Loucy (cell line): ENCODE measurements at regions not wholly inside any gene's neighbourhood (a gene's known extent, or its start where the extent isn't known, plus 50 kb on each side); places are given as distances from the start of the nearest gene placed in this dataset.

ENCODE experiments used
- H2AFZ ChIP-seq: fragments of 200-600 bp; sonication (generic); 2 replicates; pipeline ENCODE4 v1.6.0; 2016; ENCODE audit warnings: antibody characterized with exemption, mild to moderate bottlenecking, low read length, moderate library complexity
- H3F3A ChIP-seq: fragments of 200-600 bp; 2 replicates; pipeline ENCODE4 v1.6.0; 2016; ENCODE audit warnings: antibody characterized with exemption, low read depth, mild to moderate bottlenecking
- H3K27me3 ChIP-seq: fragments of 200-600 bp; sonication (generic); 2 replicates; pipeline ENCODE4 v1.6.1; 2014; ENCODE audit warnings: low read length, mild to moderate bottlenecking; ENCODE audit not compliant: insufficient read depth, poor library complexity, severe bottlenecking
- H3K36me3 ChIP-seq: fragments of 200-600 bp; sonication (generic); 2 replicates; pipeline ENCODE4 v1.6.1; 2016; ENCODE audit warnings: low read length; ENCODE audit not compliant: insufficient read depth
- H3K4me1 ChIP-seq: fragments of 200-600 bp; sonication (generic); 2 replicates; pipeline ENCODE4 v1.5.1; 2014; ENCODE audit warnings: low read length, mild to moderate bottlenecking; ENCODE audit not compliant: insufficient read depth, poor library complexity, severe bottlenecking
- H3K4me2 ChIP-seq: fragments of 200-600 bp; sonication (generic); 2 replicates; pipeline ENCODE4 v1.6.0; 2014; ENCODE audit warnings: antibody characterized with exemption, low read length, low read depth, mild to moderate bottlenecking; ENCODE audit not compliant: poor library complexity, severe bottlenecking
- H3K4me3 ChIP-seq: fragments of 200-600 bp; sonication (generic); 2 replicates; pipeline ENCODE4 v1.5.1; 2014; ENCODE audit warnings: low read length, mild to moderate bottlenecking, mixed read lengths; ENCODE audit not compliant: poor library complexity, severe bottlenecking
- H3K79me2 ChIP-seq: fragments of 200-600 bp; sonication (generic); 2 replicates; pipeline ENCODE4 v1.6.1; 2014; ENCODE audit warnings: low read length; ENCODE audit not compliant: insufficient read depth
- H3K9ac ChIP-seq: fragments of 200-600 bp; sonication (generic); 2 replicates; pipeline ENCODE4 v1.6.0; 2014; ENCODE audit warnings: mild to moderate bottlenecking, low read depth, low read length, moderate library complexity; ENCODE audit not compliant: poor library complexity, severe bottlenecking
- H3K9me2 ChIP-seq: fragments of 200-600 bp; sonication (generic); replicated peaks from 2 replicates; pipeline ENCODE4 v1.6.1; 2016; ENCODE audit warnings: low read depth, low read length, mixed read lengths
- H3K9me3 ChIP-seq: fragments of 200-600 bp; sonication (generic); 2 replicates; pipeline ENCODE4 v1.6.1; 2014; ENCODE audit warnings: mild to moderate bottlenecking, antibody characterized with exemption, low read length, low read depth; ENCODE audit not compliant: insufficient read depth
- H4K20me1 ChIP-seq: fragments of 200-600 bp; sonication (generic); 2 replicates; pipeline ENCODE4 v1.6.0; 2014; ENCODE audit warnings: antibody characterized with exemption, low read length, mild to moderate bottlenecking; ENCODE audit not compliant: insufficient read depth, poor library complexity, severe bottlenecking
- EZH2phosphoT487 ChIP-seq: fragments of 200-600 bp; IDR thresholded peaks from 2 replicates; pipeline ENCODE4 v1.6.1; 2018; ENCODE audit warnings: antibody characterized with exemption, mild to moderate bottlenecking, moderate library complexity, borderline replicate concordance
- TF ChIP-seq, protein P1 (sequence below): fragments of 200-600 bp; sonication (generic); conservative IDR thresholded peaks from 2 replicates; pipeline ENCODE4 v1.5.1; 2014; ENCODE audit warnings: mild to moderate bottlenecking, antibody characterized with exemption, low read length

DNA sequence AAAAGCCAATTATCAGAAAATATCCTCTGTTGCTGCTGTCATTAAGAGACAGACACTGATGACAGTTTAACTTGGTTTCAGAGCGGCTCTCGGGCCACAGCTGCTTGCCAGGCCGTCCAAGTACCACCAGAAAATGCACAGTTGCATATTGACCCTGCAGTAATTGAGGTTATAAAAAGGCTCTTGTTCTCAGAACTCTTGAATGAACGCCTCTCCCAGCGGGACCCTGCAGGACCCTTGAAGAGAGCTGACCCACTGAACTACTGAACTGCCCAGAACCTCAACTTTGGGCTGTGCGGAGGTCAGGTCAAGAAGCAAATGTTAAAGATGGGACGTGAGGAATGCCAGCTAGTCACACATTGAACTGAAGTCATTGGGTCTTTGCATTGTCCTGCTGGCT, 1559.0 kb upstream of the SLC10A2 start:
- Histone ChIP-seq H3F3A (no peaks in the 10 kb centered on the region), H3K9ac (no peak overlapping the region), H3K79me2 (no peaks in the 10 kb centered on the region), H3K36me3 (no peaks in the 10 kb centered on the region), H3K4me1 (no peaks in the 10 kb centered on the region), H2AFZ (no peak overlapping the region), H3K4me2 (no peak overlapping the region), H3K4me3 (no peak overlapping the region), H3K9me3 (no peaks in the 10 kb centered on the region), H4K20me1 (no peaks in the 10 kb centered on the region), H3K9me2 (no peaks in the 10 kb centered on the region), H3K27me3 (no peaks in the 10 kb centered on the region)
- no peak for TF ChIP-seq EZH2phosphoT487
- TF ChIP-seq, protein P1, sequence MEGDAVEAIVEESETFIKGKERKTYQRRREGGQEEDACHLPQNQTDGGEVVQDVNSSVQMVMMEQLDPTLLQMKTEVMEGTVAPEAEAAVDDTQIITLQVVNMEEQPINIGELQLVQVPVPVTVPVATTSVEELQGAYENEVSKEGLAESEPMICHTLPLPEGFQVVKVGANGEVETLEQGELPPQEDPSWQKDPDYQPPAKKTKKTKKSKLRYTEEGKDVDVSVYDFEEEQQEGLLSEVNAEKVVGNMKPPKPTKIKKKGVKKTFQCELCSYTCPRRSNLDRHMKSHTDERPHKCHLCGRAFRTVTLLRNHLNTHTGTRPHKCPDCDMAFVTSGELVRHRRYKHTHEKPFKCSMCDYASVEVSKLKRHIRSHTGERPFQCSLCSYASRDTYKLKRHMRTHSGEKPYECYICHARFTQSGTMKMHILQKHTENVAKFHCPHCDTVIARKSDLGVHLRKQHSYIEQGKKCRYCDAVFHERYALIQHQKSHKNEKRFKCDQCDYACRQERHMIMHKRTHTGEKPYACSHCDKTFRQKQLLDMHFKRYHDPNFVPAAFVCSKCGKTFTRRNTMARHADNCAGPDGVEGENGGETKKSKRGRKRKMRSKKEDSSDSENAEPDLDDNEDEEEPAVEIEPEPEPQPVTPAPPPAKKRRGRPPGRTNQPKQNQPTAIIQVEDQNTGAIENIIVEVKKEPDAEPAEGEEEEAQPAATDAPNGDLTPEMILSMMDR: no peak

DNA sequence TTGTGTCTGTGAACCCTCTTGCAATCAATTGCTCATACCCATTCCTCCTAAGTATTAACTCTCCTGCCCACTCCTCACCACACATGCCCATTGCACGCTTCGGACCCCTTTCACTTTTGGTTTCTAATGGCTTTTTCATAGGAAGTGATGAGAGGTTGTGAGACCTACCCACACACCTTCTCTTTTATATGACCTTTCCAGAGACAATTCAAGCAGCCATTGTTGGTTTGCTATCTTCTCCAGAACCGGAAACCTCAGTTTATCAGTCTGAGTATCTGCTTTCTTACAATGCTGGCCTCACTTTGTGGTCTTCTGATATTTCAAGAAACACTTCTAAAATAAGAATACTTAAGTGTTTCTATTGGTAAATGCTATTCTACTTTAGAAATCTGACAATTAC, 1550.8 kb upstream of the SLC10A2 start:
- Histone ChIP-seq H3F3A (no peaks in the 10 kb centered on the region), H3K79me2 (no peaks in the 10 kb centered on the region), H2AFZ (no peak overlapping the region), H3K36me3 (no peaks in the 10 kb centered on the region), H3K9me3 (no peaks in the 10 kb centered on the region), H3K9me2 (no peaks in the 10 kb centered on the region), H3K4me2 (no peak overlapping the region), H3K27me3 (no peaks in the 10 kb centered on the region), H3K9ac (no peak overlapping the region), H3K4me3 (no peak overlapping the region), H4K20me1 (no peaks in the 10 kb centered on the region), H3K4me1 (no peaks in the 10 kb centered on the region)
- TF ChIP-seq, protein P1: no peak
- TF ChIP-seq EZH2phosphoT487: no peak

DNA sequence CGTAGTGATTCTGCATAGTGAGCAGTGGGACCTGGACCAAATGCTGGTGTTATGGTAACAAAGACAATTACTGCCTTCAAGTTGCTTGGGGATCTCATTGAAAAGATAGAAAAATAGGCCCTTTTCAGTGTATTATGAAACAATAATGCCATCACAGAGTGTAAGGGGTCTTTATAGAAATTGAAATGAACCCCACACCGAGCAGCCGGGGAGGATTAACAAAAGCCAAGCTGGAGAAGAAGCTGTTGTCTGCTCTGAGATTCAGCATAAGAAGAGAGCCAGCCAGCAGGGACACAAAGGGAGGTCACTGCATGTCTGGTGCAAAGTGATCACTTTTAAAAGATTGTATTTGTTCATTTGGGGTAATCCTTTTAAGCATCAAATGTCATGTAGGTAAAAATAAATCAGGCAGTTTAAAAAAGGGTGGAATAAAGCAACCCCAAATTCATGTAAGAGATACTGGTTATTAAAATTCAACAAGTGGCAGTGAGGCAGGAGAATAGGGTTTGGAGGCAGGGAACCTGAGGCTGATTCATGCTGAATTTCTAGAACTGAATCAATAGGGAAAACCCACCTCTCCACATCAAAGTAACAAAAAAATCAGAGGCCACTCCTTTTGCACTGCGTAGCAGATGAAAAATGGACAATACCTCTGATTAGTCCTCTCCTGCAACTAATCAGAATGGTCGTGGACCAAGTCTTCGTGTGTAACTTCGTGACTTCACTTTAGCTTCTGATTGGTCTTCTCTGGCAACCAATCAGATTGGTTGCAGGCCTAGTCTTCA, 1548.3 kb upstream of the SLC10A2 start:
- H3K4me3 ChIP-seq: no peak overlapping the region
- no peak for TF ChIP-seq EZH2phosphoT487
- TF ChIP-seq, protein P1: no peak
- H3K79me2 ChIP-seq: no peaks in the 10 kb centered on the region
- H4K20me1 ChIP-seq: no peaks in the 10 kb centered on the region
- no peaks in the 10 kb centered on the region for H3K27me3 ChIP-seq
- no peak overlapping the region for H3K9ac ChIP-seq
- H3K4me1 ChIP-seq: no peaks in the 10 kb centered on the region
- no peaks in the 10 kb centered on the region for H3F3A ChIP-seq
- H3K9me2 ChIP-seq: no peaks in the 10 kb centered on the region
- no peaks in the 10 kb centered on the region for H3K36me3 ChIP-seq
- no peak overlapping the region for H2AFZ ChIP-seq
- no peaks in the 10 kb centered on the region for H3K9me3 ChIP-seq
- H3K4me2 ChIP-seq: no peak overlapping the region
